NT2/D1 (cell line): ENCODE measurements at regions not wholly inside any gene's neighbourhood (a gene's known extent, or its start where the extent isn't known, plus 50 kb on each side); places are given as distances from the start of the nearest gene placed in this dataset.

Experiments
- DNase-seq: peaks from one replicate; pipeline ENCODE4 v3.0.0-alpha.2; 2011; ENCODE audit warnings: low read depth, low spot score
- H3K27me3 ChIP-seq: 2 replicates; pipeline ENCODE4 v1.6.0; 2011; ENCODE audit warnings: mild to moderate bottlenecking; ENCODE audit not compliant: insufficient read length, insufficient read depth
- H3K36me3 ChIP-seq: 2 replicates; pipeline ENCODE4 v1.6.1; 2011; ENCODE audit warnings: mild to moderate bottlenecking, low read length, mixed read lengths; ENCODE audit not compliant: insufficient read depth, insufficient read length
- H3K4me1 ChIP-seq: 2 replicates; pipeline ENCODE4 v1.5.1; 2011; ENCODE audit not compliant: insufficient read depth, insufficient read length
- H3K4me3 ChIP-seq: 2 replicates; pipeline ENCODE4 v1.5.1; 2011; ENCODE audit warnings: low read depth; ENCODE audit not compliant: insufficient read length
- H3K9ac ChIP-seq: 2 replicates; pipeline ENCODE4 v1.6.0; 2011; ENCODE audit warnings: low read depth; ENCODE audit not compliant: insufficient read length
- H3K9me3 ChIP-seq: 2 replicates; pipeline ENCODE4 v1.5.1; 2011; ENCODE audit warnings: mild to moderate bottlenecking, low read length; ENCODE audit not compliant: insufficient read depth
- SUZ12 ChIP-seq: IDR thresholded peaks from 2 replicates; pipeline ENCODE4 v1.6.1; 2011; ENCODE audit not compliant: insufficient read length, insufficient read depth; ENCODE audit errors: extremely low read depth
- YY1 ChIP-seq: IDR thresholded peaks from 2 replicates; pipeline ENCODE4 v1.6.1; 2011; ENCODE audit not compliant: insufficient read length, insufficient read depth
- ZNF274 ChIP-seq: IDR thresholded peaks from 2 replicates; pipeline ENCODE4 v1.6.1; 2011; ENCODE audit warnings: mild to moderate bottlenecking, low read depth, low read length

DNA sequence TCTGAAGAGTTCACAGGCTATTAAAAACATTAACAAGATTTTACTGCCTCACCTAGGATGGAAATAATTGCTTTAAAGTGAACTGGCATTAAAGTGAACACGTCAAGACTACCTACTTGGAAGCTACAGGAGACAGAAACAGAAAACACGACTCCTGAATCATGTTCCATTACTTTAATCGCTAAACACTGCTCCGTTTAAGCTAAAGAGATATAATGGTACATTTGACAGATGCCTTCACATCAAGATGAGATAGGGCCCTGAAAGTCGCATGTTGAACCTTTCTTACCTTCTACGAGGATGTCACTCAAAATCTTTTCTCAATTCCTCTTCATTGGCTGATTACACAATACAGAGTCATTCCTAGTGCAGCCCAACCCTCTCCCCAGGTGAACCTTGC, 206.3 kb upstream of the GATB start:
- Histone ChIP-seq H3K36me3 (no peaks in the 10 kb centered on the region), H3K4me1 (no peaks in the 10 kb centered on the region), H3K4me3 (no peak overlapping the region), H3K9ac (no peak overlapping the region), H3K27me3 (no peaks in the 10 kb centered on the region), H3K9me3 (no peaks in the 10 kb centered on the region)
- TF ChIP-seq YY1: no peak
- no peak for TF ChIP-seq SUZ12
- TF ChIP-seq ZNF274: no peak
- no peak for DNase-seq

DNA sequence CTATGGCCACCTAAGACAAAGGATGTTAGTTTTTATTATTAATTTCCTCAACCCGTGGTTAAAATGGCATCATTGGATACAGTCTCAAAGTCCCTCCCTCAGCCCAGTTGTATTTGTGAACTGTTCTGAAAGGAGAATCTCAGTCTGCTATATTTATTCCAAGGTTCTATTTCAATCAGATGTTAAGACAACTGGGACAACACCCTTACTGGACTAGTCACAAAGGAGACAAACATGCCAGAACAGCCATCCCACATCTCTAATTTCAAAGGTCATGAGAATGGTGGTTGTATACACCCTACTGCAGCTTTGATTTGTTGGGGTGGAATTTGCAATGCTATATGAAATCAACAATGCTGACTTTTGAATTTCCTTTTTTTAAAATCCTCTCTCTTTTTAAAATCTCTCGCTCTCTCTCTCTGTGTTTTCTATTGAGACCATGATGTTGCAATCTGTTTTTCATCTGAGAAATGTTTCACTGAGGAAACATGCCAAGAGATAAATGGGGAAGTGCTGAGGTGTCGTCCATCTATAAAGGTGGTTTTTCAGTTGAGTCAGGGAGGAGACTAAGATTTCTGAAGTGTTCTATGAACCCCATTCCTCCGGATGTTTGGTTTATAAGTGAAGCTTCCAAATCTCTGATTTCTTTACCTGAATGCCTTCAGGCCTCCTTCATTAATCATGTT, 201.5 kb upstream of the GATB start:
- Histone ChIP-seq H3K9me3 (no peaks in the 10 kb centered on the region), H3K9ac (no peak overlapping the region), H3K4me3 (no peak overlapping the region), H3K4me1 (peaks cover 2% of the 10 kb centered on the region), H3K36me3 (no peaks in the 10 kb centered on the region), H3K27me3 (no peaks in the 10 kb centered on the region)
- no peak for TF ChIP-seq YY1
- TF ChIP-seq SUZ12: no peak
- no peak for TF ChIP-seq ZNF274
- DNase-seq: no peak

- no peaks in the 10 kb centered on the region for H3K27me3 ChIP-seq
- H3K9me3 ChIP-seq: no peaks in the 10 kb centered on the region
- no peak overlapping the region for H3K9ac ChIP-seq
- H3K36me3 ChIP-seq: no peaks in the 10 kb centered on the region
- peaks cover 3% of the 10 kb centered on the region for H3K4me1 ChIP-seq
- DNase-seq: no peak
- H3K4me3 ChIP-seq: no peak overlapping the region
- TF ChIP-seq YY1: no peak
- no peak for TF ChIP-seq ZNF274
- TF ChIP-seq SUZ12: no peak
Observed at GRCh38 chr4:151961456-151961855, 200.6 kb upstream of the GATB start.

DNA sequence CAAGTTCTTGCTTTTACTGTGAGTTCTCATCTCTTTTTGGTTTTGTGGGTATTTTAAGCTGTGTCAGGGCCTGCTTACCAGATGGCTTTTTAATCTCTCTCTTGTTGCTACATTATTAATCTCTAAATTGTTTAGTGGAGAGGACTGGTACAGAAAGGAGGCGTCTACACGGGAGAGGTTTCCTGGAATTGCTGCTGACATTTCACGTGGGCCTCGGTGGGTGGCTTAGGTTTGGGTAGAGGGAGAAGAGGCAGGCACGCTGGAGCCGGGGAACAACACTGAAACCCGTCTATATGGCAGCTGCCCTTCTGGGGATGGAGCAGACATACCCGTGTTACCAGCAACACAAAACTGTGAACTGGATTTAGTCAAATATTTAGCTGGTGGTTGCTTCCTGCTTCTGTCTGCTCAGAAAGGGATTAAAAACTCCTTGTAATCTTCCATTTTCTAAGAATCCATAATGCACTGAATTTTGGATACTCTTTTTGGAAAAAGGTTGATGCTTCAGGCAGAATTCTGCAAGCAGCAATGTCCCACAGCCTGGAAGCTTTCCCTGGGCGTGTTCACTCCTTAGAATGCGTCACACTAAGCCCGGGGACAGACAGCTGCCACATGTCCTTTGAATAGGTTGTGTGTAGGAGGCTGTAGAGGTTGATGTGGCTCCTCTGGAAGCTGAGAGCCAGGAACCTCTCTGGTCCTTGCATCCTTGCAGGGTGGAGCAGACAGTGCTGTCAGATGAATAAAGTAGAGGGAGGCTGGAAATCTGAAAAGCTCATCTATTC, 199.8 kb upstream of the GATB start:
- Histone ChIP-seq H3K27me3 (no peaks in the 10 kb centered on the region), H3K36me3 (no peaks in the 10 kb centered on the region), H3K9me3 (no peaks in the 10 kb centered on the region), H3K9ac (no peak overlapping the region), H3K4me1 (peaks cover 3% of the 10 kb centered on the region), H3K4me3 (no peak overlapping the region)
- no peak for DNase-seq
- no peak for TF ChIP-seq YY1

DNA sequence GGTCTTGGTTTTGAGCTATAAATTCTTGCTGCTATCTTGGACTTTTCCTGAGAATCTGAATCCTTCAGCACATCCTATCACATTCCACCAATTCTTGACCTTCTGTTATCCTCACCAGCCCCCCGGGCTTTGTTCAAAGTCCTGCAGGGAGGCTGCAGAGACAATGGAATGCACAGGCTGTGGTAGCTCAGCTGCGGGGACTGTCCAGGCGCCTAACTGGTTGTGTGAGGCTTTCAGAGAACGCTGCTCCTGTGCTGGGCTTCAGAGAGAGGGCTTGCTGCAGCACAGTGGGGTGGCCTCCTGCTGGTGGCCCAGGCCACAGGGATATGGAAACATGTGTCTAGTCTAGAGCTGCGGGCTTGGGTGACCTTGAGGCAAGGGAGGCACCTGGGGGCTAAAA, 196.3 kb upstream of the GATB start:
- DNase-seq: peak; percentile 60
- H3K4me1 ChIP-seq: peaks cover 5% of the 10 kb centered on the region
- no peak overlapping the region for H3K4me3 ChIP-seq
- no peaks in the 10 kb centered on the region for H3K36me3 ChIP-seq
- no peak overlapping the region for H3K9ac ChIP-seq
- TF ChIP-seq SUZ12: no peak
- TF ChIP-seq YY1: no peak
- TF ChIP-seq ZNF274: no peak
- H3K9me3 ChIP-seq: no peaks in the 10 kb centered on the region
- H3K27me3 ChIP-seq: no peaks in the 10 kb centered on the region

DNA sequence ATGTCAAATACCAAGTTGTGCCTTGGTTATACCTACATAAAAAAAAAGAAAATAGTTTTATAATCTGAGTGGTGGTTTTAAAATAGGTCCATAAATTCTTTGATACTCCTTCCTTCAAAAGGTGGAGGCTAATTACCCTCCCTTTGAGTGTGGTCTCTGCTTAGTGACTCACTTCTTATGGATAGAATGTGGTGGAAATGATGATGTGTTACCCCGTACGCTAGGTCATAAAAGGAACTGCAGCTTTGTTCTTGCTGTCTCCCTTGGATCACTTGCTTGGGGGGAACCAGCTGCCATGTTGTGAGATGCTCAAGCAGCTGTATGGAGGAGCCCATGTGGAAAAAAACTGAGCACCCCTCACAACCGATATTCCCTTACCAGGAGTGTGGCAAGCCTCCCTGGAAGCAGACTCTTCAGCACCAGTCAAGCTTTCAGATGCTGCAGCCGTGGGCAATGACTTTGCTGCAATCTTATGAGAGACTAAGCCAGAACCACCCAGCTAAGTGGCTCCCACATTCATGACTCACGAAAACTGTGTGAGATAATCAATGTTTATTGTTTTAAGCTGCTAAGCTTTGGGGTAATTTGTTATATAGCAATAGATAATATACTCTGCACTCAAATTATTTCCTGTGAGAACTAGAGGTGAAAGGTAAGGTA, 195.0 kb upstream of the GATB start:
- TF ChIP-seq YY1: no peak
- no peak for TF ChIP-seq SUZ12
- no peak for TF ChIP-seq ZNF274
- Histone ChIP-seq H3K9ac (no peak overlapping the region), H3K36me3 (no peaks in the 10 kb centered on the region), H3K4me1 (peaks cover 5% of the 10 kb centered on the region), H3K27me3 (no peaks in the 10 kb centered on the region), H3K4me3 (no peak overlapping the region), H3K9me3 (no peaks in the 10 kb centered on the region)
- DNase-seq: no peak

GRCh38 chr4:151953795-151954372, 193.1 kb upstream of the GATB start:
- Histone ChIP-seq H3K4me1 (peaks cover 5% of the 10 kb centered on the region), H3K36me3 (no peaks in the 10 kb centered on the region), H3K27me3 (no peaks in the 10 kb centered on the region), H3K4me3 (no peak overlapping the region), H3K9ac (no peak overlapping the region), H3K9me3 (peaks cover under 1% of the 10 kb centered on the region; the same call in 1 of the 2 replicates)
- TF ChIP-seq YY1: no peak
- no peak for TF ChIP-seq ZNF274
- no peak for TF ChIP-seq SUZ12
- no peak for DNase-seq
